ENCODE measurements at regions not wholly inside any gene's neighbourhood (a gene's known extent, or its start where the extent isn't known, plus 50 kb on each side); places are given as distances from the start of the nearest gene placed in this dataset.
A peak's percentile ranks its signal among the peaks of the same experiment; 100 is the strongest.

GRCh38 chr13:78845656-78846365 lies 186.9 kb upstream of the OBI1 start:
- no peak for DNase-seq

GRCh38 chr13:78844106-78844505 lies 185.2 kb upstream of the OBI1 start:
- DNase-seq, result no peak

- no peak for DNase-seq
Measured at GRCh38 chr13:78841358-78841963, 182.5 kb upstream of the OBI1 start.

GRCh38 chr13:78836238-78836784 lies 177.4 kb upstream of the OBI1 start:
- no peak for DNase-seq

- peak in 1 of 2 experiments; percentile 1 for DNase-seq
Measured at GRCh38 chr13:78832461-78832860, 173.5 kb upstream of the OBI1 start.

- DNase-seq, result no peak
Measured at GRCh38 chr13:78830508-78830907, 171.6 kb upstream of the OBI1 start.

GRCh38 chr13:78829821-78830220 lies 170.9 kb upstream of the OBI1 start:
- DNase-seq, result no peak

- DNase-seq, result no peak
Measured at GRCh38 chr13:78827471-78827870, 168.5 kb upstream of the OBI1 start.

- DNase-seq, result no peak
Measured at GRCh38 chr13:78826936-78827335, 168.0 kb upstream of the OBI1 start.

- no peak for DNase-seq
Measured at GRCh38 chr13:78826312-78826711, 167.4 kb upstream of the OBI1 start.

GRCh38 chr13:78820541-78820940 lies 161.6 kb upstream of the OBI1 start:
- peak; percentile 31 to 69 for DNase-seq

GRCh38 chr13:78816592-78816991 lies 157.6 kb upstream of the OBI1 start:
- DNase-seq, result no peak

- DNase-seq, result no peak
Measured at GRCh38 chr13:78816154-78816553, 157.2 kb upstream of the OBI1 start.

GRCh38 chr13:78806457-78806856 lies 147.5 kb upstream of the OBI1 start:
- peak in 1 of 2 experiments; percentile 5 for DNase-seq

GRCh38 chr13:78802912-78803311 lies 144.0 kb upstream of the OBI1 start:
- DNase-seq, result no peak

- no peak for DNase-seq
Measured at GRCh38 chr13:78787190-78787589, 128.2 kb upstream of the OBI1 start.

GRCh38 chr13:78786459-78786858 lies 127.5 kb upstream of the OBI1 start:
- no peak for DNase-seq

- no peak for DNase-seq
Measured at GRCh38 chr13:78785764-78786163, 126.8 kb upstream of the OBI1 start.

- no peak for DNase-seq
Measured at GRCh38 chr13:78784014-78784750, 125.2 kb upstream of the OBI1 start.

- DNase-seq, result no peak
Measured at GRCh38 chr13:78780708-78781107, 121.8 kb upstream of the OBI1 start.

GRCh38 chr13:78779608-78780007 lies 120.7 kb upstream of the OBI1 start:
- DNase-seq, result peak; percentile 54 to 84

- DNase-seq, result peak in 1 of 2 experiments; percentile 74
Measured at GRCh38 chr13:78777976-78778375, 119.0 kb upstream of the OBI1 start.

- peak in 1 of 2 experiments; percentile 34 for DNase-seq
Measured at GRCh38 chr13:78777396-78777795, 118.4 kb upstream of the OBI1 start.

- no peak for DNase-seq
Measured at GRCh38 chr13:78772933-78773332, 114.0 kb upstream of the OBI1 start.
